AG10803 (cell line): ENCODE measurements at regions not wholly inside any gene's neighbourhood (a gene's known extent, or its start where the extent isn't known, plus 50 kb on each side); places are given as distances from the start of the nearest gene placed in this dataset.
"Not testable (repeated sequence)": the region's sequence is repeated elsewhere in the genome, so short reads cannot be mapped to it uniquely, and the experiment has no call there.

Experiments used
- DNase-seq: peaks from one replicate; pipeline ENCODE4 v3.0.0; 2010; ENCODE audit warnings: low read depth
- H3K4me3 ChIP-seq: 2 replicates; pipeline ENCODE4 v1.5.1; 2011; ENCODE audit warnings: mild to moderate bottlenecking, low read length, control low read depth
- TF ChIP-seq, protein P1 (sequence below): conservative IDR thresholded peaks from 2 replicates; pipeline ENCODE4 v1.5.1; 2011; ENCODE audit warnings: mild to moderate bottlenecking, low read length, control low read depth, inconsistent platforms

DNA sequence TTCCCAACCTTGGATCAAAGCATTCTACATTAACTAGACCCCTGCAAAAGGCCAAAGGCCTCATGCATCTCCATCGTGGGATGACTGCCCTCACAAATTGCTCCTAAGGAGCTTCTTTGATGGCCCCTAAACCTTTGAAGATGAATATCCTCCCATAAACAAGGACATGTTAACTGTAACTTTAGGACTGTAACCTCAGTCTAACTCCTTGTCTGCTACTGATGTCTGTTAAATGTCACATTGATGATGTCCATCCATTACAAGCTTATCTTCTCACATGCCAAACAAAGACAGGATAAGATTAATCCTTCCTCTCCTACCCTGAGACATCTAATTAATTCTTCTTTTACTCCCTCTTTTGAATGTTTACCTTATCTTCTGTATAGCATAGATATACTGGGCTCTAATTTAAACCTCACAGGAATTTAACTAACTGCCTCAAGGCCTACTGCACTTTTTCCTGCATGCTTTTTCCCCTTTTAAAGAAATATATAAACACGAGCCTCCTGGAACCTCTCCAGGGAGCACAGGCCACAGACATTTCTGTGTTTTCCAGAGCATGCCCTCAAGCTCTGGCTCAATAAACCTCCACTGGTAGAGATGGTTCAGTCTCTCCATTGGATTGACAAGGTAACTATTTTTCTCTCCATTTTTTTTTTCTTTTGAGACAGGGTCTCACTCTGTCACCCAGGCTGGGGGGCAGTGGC lies 90.6 kb upstream of the SLC25A48 start:
- TF ChIP-seq, protein P1, sequence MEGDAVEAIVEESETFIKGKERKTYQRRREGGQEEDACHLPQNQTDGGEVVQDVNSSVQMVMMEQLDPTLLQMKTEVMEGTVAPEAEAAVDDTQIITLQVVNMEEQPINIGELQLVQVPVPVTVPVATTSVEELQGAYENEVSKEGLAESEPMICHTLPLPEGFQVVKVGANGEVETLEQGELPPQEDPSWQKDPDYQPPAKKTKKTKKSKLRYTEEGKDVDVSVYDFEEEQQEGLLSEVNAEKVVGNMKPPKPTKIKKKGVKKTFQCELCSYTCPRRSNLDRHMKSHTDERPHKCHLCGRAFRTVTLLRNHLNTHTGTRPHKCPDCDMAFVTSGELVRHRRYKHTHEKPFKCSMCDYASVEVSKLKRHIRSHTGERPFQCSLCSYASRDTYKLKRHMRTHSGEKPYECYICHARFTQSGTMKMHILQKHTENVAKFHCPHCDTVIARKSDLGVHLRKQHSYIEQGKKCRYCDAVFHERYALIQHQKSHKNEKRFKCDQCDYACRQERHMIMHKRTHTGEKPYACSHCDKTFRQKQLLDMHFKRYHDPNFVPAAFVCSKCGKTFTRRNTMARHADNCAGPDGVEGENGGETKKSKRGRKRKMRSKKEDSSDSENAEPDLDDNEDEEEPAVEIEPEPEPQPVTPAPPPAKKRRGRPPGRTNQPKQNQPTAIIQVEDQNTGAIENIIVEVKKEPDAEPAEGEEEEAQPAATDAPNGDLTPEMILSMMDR = no peak
- no peak overlapping the region for H3K4me3 ChIP-seq
- DNase-seq = no peak

DNA sequence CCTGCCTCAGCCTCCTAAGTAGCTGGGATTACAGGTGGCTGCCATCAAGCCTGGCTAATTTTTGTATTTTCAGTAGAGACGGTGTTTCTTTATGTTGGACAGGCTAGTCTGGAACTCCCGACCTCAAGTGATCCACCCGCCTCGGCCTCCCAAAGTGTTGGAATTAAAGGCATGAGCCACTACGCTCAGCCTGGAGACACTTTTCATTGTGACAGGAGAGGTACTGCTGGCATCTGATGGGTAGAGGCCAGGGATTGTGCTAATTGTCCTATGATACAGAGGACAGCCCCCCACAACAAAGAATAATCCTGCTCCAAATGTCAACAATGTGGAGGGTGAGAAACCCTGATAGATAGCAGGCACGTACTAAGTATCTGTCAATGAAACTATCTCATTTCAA lies 91.3 kb upstream of the SLC25A48 start:
- TF ChIP-seq, protein P1 = no peak
- DNase-seq = no peak
- no peak overlapping the region for H3K4me3 ChIP-seq

DNA sequence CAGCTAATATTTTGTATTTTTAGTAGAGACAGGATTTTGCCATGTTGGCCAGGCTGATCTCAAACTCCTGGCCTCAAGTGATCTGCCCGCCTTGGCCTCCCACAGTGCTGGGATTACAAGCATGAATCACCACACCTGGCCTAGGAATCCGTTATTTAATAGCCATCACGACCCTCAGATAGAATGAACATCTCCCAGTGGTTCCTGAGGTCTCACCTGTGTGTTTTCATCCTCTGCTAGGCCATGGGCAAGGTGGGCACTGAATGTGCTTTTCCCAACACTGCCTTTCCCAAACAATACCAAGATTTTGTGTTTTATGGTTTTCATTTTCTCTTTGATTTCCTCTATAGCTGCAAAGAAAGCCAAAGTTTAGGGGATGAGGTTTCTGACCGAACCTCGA lies 92.2 kb upstream of the SLC25A48 start:
- DNase-seq, H3K4me3 ChIP-seq: not testable (repeated sequence)

DNA sequence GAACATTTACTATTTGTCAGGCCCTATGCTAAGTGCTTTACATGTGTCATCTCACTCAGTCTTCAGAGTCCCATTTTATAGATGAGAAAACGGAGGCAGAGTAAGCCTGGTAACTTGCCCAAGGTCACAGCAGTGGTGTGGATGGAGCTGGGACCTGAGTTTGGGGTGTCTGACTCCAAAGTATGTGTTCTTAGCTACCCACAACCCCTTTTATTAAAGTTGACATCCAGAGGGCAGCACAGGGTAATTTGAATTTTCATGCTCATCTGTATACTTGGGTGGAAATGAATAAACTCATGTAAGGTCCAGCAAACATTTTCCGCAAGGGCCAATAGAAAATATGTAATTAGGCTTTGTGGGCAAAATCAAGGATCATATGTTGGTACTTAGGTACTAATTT lies 93.4 kb upstream of the SLC25A48 start:
- no peak overlapping the region for H3K4me3 ChIP-seq
- TF ChIP-seq, protein P1 = no peak
- no peak for DNase-seq

DNA sequence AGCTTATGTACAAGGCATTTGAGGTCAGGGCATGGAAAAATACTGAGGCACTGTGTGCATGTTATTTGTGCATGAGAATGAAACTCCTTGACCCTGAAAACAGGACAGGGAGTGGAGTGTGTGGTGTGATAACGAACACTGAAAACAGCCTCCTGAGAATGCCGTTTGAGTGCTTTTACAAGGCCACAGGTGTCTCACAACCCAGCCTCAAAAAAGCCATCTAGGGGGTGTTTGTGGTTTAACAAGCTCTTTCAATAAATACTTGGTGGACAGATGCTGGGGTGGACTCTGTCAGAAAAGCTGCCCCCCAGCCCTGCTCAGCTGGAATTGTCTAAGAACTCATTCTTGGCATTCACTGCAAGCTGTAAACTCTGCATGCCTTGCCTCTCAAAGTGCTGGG lies 94.0 kb upstream of the SLC25A48 start:
- no peak for DNase-seq
- no peak overlapping the region for H3K4me3 ChIP-seq
- TF ChIP-seq, protein P1 = no peak

DNA sequence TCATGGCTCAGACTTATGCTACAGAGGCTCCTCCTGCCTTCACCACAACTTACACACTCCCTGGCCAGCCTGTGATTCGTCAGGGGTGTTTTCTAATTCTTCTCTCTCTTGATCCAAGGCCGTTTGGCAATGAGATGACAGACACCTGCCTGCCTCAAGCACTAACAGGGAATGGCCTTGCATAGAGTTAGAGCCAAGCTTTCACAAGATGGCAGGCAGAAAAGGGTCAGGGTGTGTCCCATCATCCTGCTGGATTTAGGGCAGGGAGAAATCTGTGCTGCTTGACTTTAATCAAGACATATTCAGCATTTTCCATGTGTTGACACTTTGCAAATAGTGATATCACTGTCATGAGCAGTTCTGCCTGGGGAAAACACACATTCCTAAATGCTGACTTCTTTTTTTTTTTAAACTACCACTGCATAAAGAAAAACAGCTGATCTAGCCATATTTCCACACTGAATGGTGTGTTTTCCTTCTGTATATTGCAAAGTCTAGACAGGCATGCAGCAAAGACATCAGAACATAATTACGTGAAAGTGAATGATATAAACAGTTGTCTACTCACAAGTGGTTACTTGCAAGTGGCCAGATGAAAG lies 95.0 kb upstream of the SLC25A48 start:
- peak; percentile 20 for DNase-seq
- TF ChIP-seq, protein P1 = no peak
- no peak overlapping the region for H3K4me3 ChIP-seq

DNA sequence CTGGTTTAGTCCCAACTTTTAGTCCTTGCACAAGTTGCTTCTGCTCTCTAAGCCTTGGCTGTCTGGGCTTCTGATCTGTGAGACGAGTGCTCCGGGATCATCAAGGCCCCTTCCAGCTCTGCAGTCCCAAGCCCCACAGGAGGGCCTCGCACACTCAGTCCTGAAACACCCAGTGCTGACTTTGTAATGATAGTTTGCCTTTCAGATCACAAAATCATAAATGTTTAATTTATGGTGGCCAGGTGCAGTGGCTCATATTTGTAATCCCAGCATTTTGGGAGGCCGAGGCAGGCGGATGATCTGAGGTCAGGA lies 95.9 kb upstream of the SLC25A48 start:
- DNase-seq = no peak
- TF ChIP-seq, protein P1 = no peak
- no peak overlapping the region for H3K4me3 ChIP-seq
